ENCODE measurements at regions not wholly inside any gene's neighbourhood (a gene's known extent, or its start where the extent isn't known, plus 50 kb on each side); places are given as distances from the start of the nearest gene placed in this dataset.

DNA sequence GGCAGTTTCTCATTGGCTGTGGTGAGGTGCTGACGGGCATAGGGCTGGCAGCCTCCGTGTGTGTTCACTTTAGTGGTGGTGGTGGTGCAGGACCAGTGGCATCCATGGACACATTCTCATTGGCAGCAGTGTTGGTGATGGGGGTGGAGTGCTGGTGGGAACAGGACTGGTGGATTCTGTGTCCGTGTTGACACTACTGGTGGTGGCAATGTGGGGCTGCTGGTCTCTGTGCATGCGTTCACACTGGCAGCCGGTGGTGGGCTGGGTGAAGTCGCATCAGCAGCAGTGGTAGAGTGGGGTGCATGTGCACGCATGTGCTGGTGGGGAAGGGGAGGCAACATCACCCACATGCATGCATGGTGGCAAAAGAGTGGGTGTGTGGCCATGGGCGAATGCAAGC is 1471.4 kb upstream of the PCDH20 start:
- TF ChIP-seq, protein P1, sequence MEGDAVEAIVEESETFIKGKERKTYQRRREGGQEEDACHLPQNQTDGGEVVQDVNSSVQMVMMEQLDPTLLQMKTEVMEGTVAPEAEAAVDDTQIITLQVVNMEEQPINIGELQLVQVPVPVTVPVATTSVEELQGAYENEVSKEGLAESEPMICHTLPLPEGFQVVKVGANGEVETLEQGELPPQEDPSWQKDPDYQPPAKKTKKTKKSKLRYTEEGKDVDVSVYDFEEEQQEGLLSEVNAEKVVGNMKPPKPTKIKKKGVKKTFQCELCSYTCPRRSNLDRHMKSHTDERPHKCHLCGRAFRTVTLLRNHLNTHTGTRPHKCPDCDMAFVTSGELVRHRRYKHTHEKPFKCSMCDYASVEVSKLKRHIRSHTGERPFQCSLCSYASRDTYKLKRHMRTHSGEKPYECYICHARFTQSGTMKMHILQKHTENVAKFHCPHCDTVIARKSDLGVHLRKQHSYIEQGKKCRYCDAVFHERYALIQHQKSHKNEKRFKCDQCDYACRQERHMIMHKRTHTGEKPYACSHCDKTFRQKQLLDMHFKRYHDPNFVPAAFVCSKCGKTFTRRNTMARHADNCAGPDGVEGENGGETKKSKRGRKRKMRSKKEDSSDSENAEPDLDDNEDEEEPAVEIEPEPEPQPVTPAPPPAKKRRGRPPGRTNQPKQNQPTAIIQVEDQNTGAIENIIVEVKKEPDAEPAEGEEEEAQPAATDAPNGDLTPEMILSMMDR (IDR thresholded peaks at IDR 0.05), result no peak
- TF ChIP-seq POLR2A (IDR thresholded peaks at IDR 0.05), result no peak
